DOHH2 (cell line): ENCODE measurements at regions not wholly inside any gene's neighbourhood (a gene's known extent, or its start where the extent isn't known, plus 50 kb on each side); places are given as distances from the start of the nearest gene placed in this dataset.

Experiments
- H3F3A ChIP-seq: fragments of 200-600 bp; sonication (generic), shearing (Covaris generic); 2 replicates; pipeline ENCODE4 v1.6.0; 2016; ENCODE audit warnings: antibody characterized with exemption, mild to moderate bottlenecking; ENCODE audit not compliant: control insufficient read depth, insufficient read depth
- H3K27ac ChIP-seq: fragments of 200-600 bp; sonication (generic); 2 replicates; pipeline ENCODE4 v1.5.1; 2014; ENCODE audit warnings: low read depth, mild to moderate bottlenecking, low read length, moderate library complexity
- H3K27me3 ChIP-seq: fragments of 200-600 bp; sonication (generic); 2 replicates; pipeline ENCODE4 v1.6.1; 2014; ENCODE audit warnings: mild to moderate bottlenecking, low read length, mixed read lengths; ENCODE audit not compliant: control insufficient read depth
- H3K36me3 ChIP-seq: fragments of 200-600 bp; sonication (generic); 2 replicates; pipeline ENCODE4 v1.6.1; 2014; ENCODE audit warnings: mild to moderate bottlenecking, low read length, moderate library complexity, mixed read lengths; ENCODE audit not compliant: control insufficient read depth
- H3K4me1 ChIP-seq: fragments of 200-600 bp; sonication (generic); 2 replicates; pipeline ENCODE4 v1.6.1; 2014; ENCODE audit warnings: mild to moderate bottlenecking, low read length, mixed read lengths; ENCODE audit not compliant: control insufficient read depth
- H3K4me2 ChIP-seq: fragments of 200-600 bp; sonication (generic); 2 replicates; pipeline ENCODE4 v1.6.0; 2014; ENCODE audit warnings: mild to moderate bottlenecking, low read length, moderate library complexity
- H3K4me3 ChIP-seq: fragments of 200-600 bp; sonication (generic); 2 replicates; pipeline ENCODE4 v1.5.1; 2014; ENCODE audit warnings: mild to moderate bottlenecking, low read length, mixed read lengths
- H3K79me2 ChIP-seq: fragments of 200-600 bp; sonication (generic); 2 replicates; pipeline ENCODE4 v1.6.1; 2014; ENCODE audit warnings: mild to moderate bottlenecking, low read length, mixed read lengths; ENCODE audit not compliant: control insufficient read depth
- H3K9me2 ChIP-seq: fragments of 200-600 bp; sonication (generic); replicated peaks from 2 replicates; pipeline ENCODE4 v1.6.1; 2014; ENCODE audit warnings: mild to moderate bottlenecking, low read length, mixed read lengths; ENCODE audit not compliant: control insufficient read depth
- H3K9me3 ChIP-seq: fragments of 200-600 bp; sonication (generic); 2 replicates; pipeline ENCODE4 v1.6.1; 2014; ENCODE audit warnings: antibody characterized with exemption, low read length, mixed read lengths; ENCODE audit not compliant: control insufficient read depth, insufficient read depth
- H4K20me1 ChIP-seq: fragments of 200-600 bp; sonication (generic); 2 replicates; pipeline ENCODE4 v1.6.0; 2014; ENCODE audit warnings: low read depth, mild to moderate bottlenecking, antibody characterized with exemption, low read length, moderate library complexity; ENCODE audit not compliant: control insufficient read depth, insufficient read depth
- CTCF ChIP-seq: fragments of 200-600 bp; sonication (generic); IDR thresholded peaks from one replicate; pipeline ENCODE4 v1.5.1; 2014; ENCODE audit warnings: antibody characterized with exemption, mild to moderate bottlenecking, low read depth, low read length; ENCODE audit not compliant: poor library complexity, severe bottlenecking
- EZH2phosphoT487 ChIP-seq: fragments of 200-600 bp; sonication (generic); IDR thresholded peaks from 2 replicates; pipeline ENCODE4 v1.6.1; 2017; ENCODE audit warnings: borderline replicate concordance, mild to moderate bottlenecking, antibody characterized with exemption, low read length, moderate library complexity, mixed read lengths

- H3K4me1 ChIP-seq: no peaks in the 10 kb centered on the region
- no peaks in the 10 kb centered on the region for H3F3A ChIP-seq
- TF ChIP-seq CTCF (no peak), EZH2phosphoT487 (no peak)
- no peaks in the 10 kb centered on the region for H3K36me3 ChIP-seq
- H3K27me3 ChIP-seq: no peaks in the 10 kb centered on the region
- no peak overlapping the region for H3K4me2 ChIP-seq
- H3K9me2 ChIP-seq: no peaks in the 10 kb centered on the region
- H3K79me2 ChIP-seq: no peaks in the 10 kb centered on the region
- H3K4me3 ChIP-seq: no peak overlapping the region
- no peaks in the 10 kb centered on the region for H4K20me1 ChIP-seq
- H3K27ac ChIP-seq: no peak overlapping the region
- H3K9me3 ChIP-seq: no peaks in the 10 kb centered on the region
These were observed 376.5 kb upstream of the DAB1 start for GRCh38 chr1:57800376-57800775.

GRCh38 chr1:57799490-57800115, 375.7 kb upstream of the DAB1 start:
- no peaks in the 10 kb centered on the region for H3K4me1 ChIP-seq
- H3K36me3 ChIP-seq: no peaks in the 10 kb centered on the region
- H3K4me3 ChIP-seq: no peak overlapping the region
- no peaks in the 10 kb centered on the region for H3F3A ChIP-seq
- no peak for TF ChIP-seq EZH2phosphoT487
- TF ChIP-seq CTCF: no peak
- H3K9me2 ChIP-seq: no peaks in the 10 kb centered on the region
- no peaks in the 10 kb centered on the region for H3K27me3 ChIP-seq
- H3K27ac ChIP-seq: no peak overlapping the region
- no peaks in the 10 kb centered on the region for H4K20me1 ChIP-seq
- H3K79me2 ChIP-seq: no peaks in the 10 kb centered on the region
- no peaks in the 10 kb centered on the region for H3K9me3 ChIP-seq
- no peak overlapping the region for H3K4me2 ChIP-seq

GRCh38 chr1:57798543-57798942, 374.7 kb upstream of the DAB1 start:
- Histone ChIP-seq H3K79me2 (no peaks in the 10 kb centered on the region), H3K36me3 (no peaks in the 10 kb centered on the region), H3K9me3 (no peaks in the 10 kb centered on the region), H3K4me2 (no peak overlapping the region), H3K27ac (no peak overlapping the region), H3K9me2 (no peaks in the 10 kb centered on the region), H3K27me3 (no peaks in the 10 kb centered on the region), H3K4me3 (no peak overlapping the region), H4K20me1 (no peaks in the 10 kb centered on the region), H3K4me1 (no peaks in the 10 kb centered on the region), H3F3A (no peaks in the 10 kb centered on the region)
- TF ChIP-seq EZH2phosphoT487: no peak
- no peak for TF ChIP-seq CTCF
